ENCODE measurements at regions not wholly inside any gene's neighbourhood (a gene's known extent, or its start where the extent isn't known, plus 50 kb on each side); places are given as distances from the start of the nearest gene placed in this dataset.

DNA sequence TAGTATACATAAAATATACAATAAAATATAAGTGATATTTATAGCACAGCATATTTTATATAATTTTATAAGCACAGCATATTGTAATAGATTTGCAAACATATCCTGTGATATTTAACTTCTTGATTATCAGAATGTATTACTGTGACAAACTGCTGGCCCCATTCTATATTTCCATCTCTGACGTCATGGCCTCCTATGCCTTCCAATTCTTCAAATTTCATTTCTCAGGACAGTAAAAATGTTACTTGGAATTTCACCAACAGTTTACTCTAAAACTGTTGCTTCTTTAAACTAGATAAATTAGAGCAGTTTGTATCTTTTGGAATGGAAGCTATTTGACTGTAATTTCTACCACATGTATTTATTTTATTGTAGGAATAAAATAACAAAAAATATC is 102.5 kb upstream of the SLC25A13 start:
- TF ChIP-seq, protein P1, sequence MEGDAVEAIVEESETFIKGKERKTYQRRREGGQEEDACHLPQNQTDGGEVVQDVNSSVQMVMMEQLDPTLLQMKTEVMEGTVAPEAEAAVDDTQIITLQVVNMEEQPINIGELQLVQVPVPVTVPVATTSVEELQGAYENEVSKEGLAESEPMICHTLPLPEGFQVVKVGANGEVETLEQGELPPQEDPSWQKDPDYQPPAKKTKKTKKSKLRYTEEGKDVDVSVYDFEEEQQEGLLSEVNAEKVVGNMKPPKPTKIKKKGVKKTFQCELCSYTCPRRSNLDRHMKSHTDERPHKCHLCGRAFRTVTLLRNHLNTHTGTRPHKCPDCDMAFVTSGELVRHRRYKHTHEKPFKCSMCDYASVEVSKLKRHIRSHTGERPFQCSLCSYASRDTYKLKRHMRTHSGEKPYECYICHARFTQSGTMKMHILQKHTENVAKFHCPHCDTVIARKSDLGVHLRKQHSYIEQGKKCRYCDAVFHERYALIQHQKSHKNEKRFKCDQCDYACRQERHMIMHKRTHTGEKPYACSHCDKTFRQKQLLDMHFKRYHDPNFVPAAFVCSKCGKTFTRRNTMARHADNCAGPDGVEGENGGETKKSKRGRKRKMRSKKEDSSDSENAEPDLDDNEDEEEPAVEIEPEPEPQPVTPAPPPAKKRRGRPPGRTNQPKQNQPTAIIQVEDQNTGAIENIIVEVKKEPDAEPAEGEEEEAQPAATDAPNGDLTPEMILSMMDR (IDR thresholded peaks at IDR 0.05) = no peak
- TF ChIP-seq POLR2A (IDR thresholded peaks at IDR 0.05) (no peak), POLR2AphosphoS5 (IDR thresholded peaks at IDR 0.05) (no peak)
